Neural progenitor cell (in vitro differentiated cells): ENCODE measurements at regions not wholly inside any gene's neighbourhood (a gene's known extent, or its start where the extent isn't known, plus 50 kb on each side); places are given as distances from the start of the nearest gene placed in this dataset.
"Not testable (repeated sequence)": the region's sequence is repeated elsewhere in the genome, so short reads cannot be mapped to it uniquely, and the experiment has no call there.

Source experiments
- EZH2 ChIP-seq: fragments of 200-600 bp; sonication (generic); IDR thresholded peaks from 2 replicates; pipeline ENCODE4 v1.6.1; 2017; ENCODE audit warnings: antibody characterized with exemption, mild to moderate bottlenecking, moderate library complexity
- EZH2phosphoT487 ChIP-seq: fragments of 200-600 bp; sonication (generic); IDR thresholded peaks from 2 replicates; pipeline ENCODE4 v1.6.1; 2017; ENCODE audit warnings: antibody characterized with exemption
- TF ChIP-seq, protein P1 (sequence below): fragments of 200-600 bp; sonication (generic); IDR thresholded peaks from 2 replicates; pipeline ENCODE4 v1.5.1; 2017; ENCODE audit warnings: antibody characterized with exemption, mild to moderate bottlenecking

- not testable (repeated sequence) for TF ChIP-seq EZH2, EZH2phosphoT487
- TF ChIP-seq, protein P1, sequence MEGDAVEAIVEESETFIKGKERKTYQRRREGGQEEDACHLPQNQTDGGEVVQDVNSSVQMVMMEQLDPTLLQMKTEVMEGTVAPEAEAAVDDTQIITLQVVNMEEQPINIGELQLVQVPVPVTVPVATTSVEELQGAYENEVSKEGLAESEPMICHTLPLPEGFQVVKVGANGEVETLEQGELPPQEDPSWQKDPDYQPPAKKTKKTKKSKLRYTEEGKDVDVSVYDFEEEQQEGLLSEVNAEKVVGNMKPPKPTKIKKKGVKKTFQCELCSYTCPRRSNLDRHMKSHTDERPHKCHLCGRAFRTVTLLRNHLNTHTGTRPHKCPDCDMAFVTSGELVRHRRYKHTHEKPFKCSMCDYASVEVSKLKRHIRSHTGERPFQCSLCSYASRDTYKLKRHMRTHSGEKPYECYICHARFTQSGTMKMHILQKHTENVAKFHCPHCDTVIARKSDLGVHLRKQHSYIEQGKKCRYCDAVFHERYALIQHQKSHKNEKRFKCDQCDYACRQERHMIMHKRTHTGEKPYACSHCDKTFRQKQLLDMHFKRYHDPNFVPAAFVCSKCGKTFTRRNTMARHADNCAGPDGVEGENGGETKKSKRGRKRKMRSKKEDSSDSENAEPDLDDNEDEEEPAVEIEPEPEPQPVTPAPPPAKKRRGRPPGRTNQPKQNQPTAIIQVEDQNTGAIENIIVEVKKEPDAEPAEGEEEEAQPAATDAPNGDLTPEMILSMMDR, result not testable (repeated sequence)
Observed at GRCh38 chr11:67912184-67912583, 91.7 kb downstream of the UNC93B1 start.
